Ovary (tissue), 7 donors: ENCODE measurements at regions not wholly inside any gene's neighbourhood (a gene's known extent, or its start where the extent isn't known, plus 50 kb on each side); places are given as distances from the start of the nearest gene placed in this dataset.

Experiments
- DNase-seq, 5 donors: peaks; one replicate each; pipeline ENCODE4 v3.0.0-alpha.2; 2019 to 2020
- H3K27ac ChIP-seq, 2 donors: fragments of 200-600 bp; one replicate each; pipeline versions ENCODE4 v1.5.1 to v1.8.0; 2019 to 2022
- H3K27me3 ChIP-seq: fragments of 200-600 bp; one replicate; pipeline ENCODE4 v1.8.0; 2022
- H3K36me3 ChIP-seq: fragments of 200-600 bp; sonication (generic); one replicate; pipeline ENCODE4 v1.5.1; 2019
- H3K4me1 ChIP-seq: one replicate; pipeline ENCODE4 v1.8.1; 2013; ENCODE audit warnings: mild to moderate bottlenecking, moderate library complexity; ENCODE audit not compliant: insufficient read depth
- H3K4me3 ChIP-seq: fragments of 200-600 bp; sonication (generic); one replicate; pipeline ENCODE4 v1.5.1; 2017
- H3K9me3 ChIP-seq, 2 donors: fragments of 200-600 bp in 1 of 2; sonication (generic) in 1 of 2; one replicate each; pipeline versions ENCODE4 v1.5.1 to v1.8.1; 2013 to 2019; ENCODE audit warnings: mild to moderate bottlenecking in 1 of 2, moderate library complexity in 1 of 2
- CTCF ChIP-seq, 3 donors: fragments of 450-650 bp in 2 of 3; fragments of 200-600 bp in 1 of 3; IDR thresholded peaks; one replicate each; pipeline versions ENCODE4 v1.5.1 to v1.8.0; 2016 to 2022; ENCODE audit warnings: antibody characterized with exemption in 3 of 3, mild to moderate bottlenecking in 1 of 3
- EP300 ChIP-seq: sonication (generic); formaldehyde crosslinking; IDR thresholded peaks from one replicate; pipeline ENCODE4 v1.6.1; 2017; ENCODE audit warnings: antibody characterized with exemption
- POLR2A ChIP-seq: fragments of 450-650 bp; IDR thresholded peaks from one replicate; pipeline ENCODE4 v1.6.1; 2017; ENCODE audit warnings: antibody characterized with exemption, mild to moderate bottlenecking, moderate library complexity
- WGBS, 3 donors: extraction: QIAGEN DNeasy Blood & Tissue Kit in 1 of 3; methylation state at CpG; one replicate each; pipeline versions ENCODE4 v1.1.5 to v1.1.7; 2013 to 2017; 5-methylcytosine and 5-hydroxymethylcytosine counted together
- intact Hi-C, 4 donors: fragments of 100-400 bp; cut with DNase I; formaldehyde crosslinking; loops; one replicate each; pipeline versions ENCODE4 v1.11.0 to v1.15.1; 2022 to 2023
- donor health status: DM: no; HTN: no; CAD: no; lungs with moderate emphysema.
- donor health status: DM: no; HTN: no; CAD: no.
- donor health status: Bipolar disorder and iron deficiency.
- donor health status: DM: no; HTN: no; CAD: no.
- donor health status: DM: yes; HTN: yes; CAD: no.

DNA sequence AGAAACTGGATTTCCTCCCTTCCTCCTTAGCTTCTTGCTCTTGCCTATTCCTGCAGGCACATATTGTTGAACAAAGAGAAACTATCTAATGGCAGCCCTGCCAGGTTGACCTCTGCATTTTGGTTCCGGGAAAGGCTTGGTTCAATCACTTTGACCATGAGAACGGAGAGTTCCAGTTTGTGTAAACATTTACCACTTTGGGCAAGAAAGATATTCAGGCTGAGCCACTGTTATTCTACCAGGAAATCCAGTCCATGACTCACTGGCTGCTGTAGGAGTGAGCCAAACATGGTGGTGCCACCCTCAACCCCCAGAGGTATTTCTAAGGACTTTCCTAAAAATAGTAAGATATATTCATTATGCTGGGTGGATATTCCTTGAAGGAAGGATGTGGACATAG is 242.2 kb upstream of the OR4E1 start:
- 25 to 63% (median 38%) methylated on average over 2 of the region's 2 CpGs for WGBS, 3 donors
- no peak for TF ChIP-seq POLR2A
- TF ChIP-seq EP300: no peak
- TF ChIP-seq CTCF (IDR thresholded peaks at IDR 0.05): no peak
- H3K36me3 ChIP-seq: no peaks in the 10 kb centered on the region
- no peak overlapping the region for H3K4me3 ChIP-seq
- no peaks in the 10 kb centered on the region for H3K27me3 ChIP-seq
- no peak overlapping the region for H3K27ac ChIP-seq
- no peak for DNase-seq
- H3K9me3 ChIP-seq: no peaks in the 10 kb centered on the region
- intact Hi-C loops: no loop called here
- no peaks in the 10 kb centered on the region for H3K4me1 ChIP-seq

GRCh38 chr14:21913759-21914158 is 240.1 kb upstream of the OR4E1 start:
- no peaks in the 10 kb centered on the region for H3K36me3 ChIP-seq
- intact Hi-C loops: no loop called here
- TF ChIP-seq POLR2A (no peak), CTCF (IDR thresholded peaks at IDR 0.05) (no peak), EP300 (no peak)
- no peak for DNase-seq
- WGBS, 3 donors: 9 to 10% (median 10%) methylated on average over 6 of the region's 6 CpGs
- H3K27ac ChIP-seq: no peak overlapping the region
- no peaks in the 10 kb centered on the region for H3K27me3 ChIP-seq
- H3K4me3 ChIP-seq: no peak overlapping the region
- H3K4me1 ChIP-seq: no peaks in the 10 kb centered on the region
- H3K9me3 ChIP-seq: no peaks in the 10 kb centered on the region

- no peak for TF ChIP-seq CTCF (IDR thresholded peaks at IDR 0.05)
- no peak for TF ChIP-seq EP300
- TF ChIP-seq POLR2A: no peak
- no peaks in the 10 kb centered on the region for H3K9me3 ChIP-seq
- no peak overlapping the region for H3K27ac ChIP-seq
- 50 to 57% (median 57%) methylated on average over 3 of the region's 3 CpGs for WGBS, 3 donors
- no peaks in the 10 kb centered on the region for H3K36me3 ChIP-seq
- no peaks in the 10 kb centered on the region for H3K27me3 ChIP-seq
- DNase-seq: no peak
- intact Hi-C loops: no loop called here
- no peak overlapping the region for H3K4me3 ChIP-seq
- no peaks in the 10 kb centered on the region for H3K4me1 ChIP-seq
Observed at GRCh38 chr14:21912367-21912766, 238.7 kb upstream of the OR4E1 start.

DNA sequence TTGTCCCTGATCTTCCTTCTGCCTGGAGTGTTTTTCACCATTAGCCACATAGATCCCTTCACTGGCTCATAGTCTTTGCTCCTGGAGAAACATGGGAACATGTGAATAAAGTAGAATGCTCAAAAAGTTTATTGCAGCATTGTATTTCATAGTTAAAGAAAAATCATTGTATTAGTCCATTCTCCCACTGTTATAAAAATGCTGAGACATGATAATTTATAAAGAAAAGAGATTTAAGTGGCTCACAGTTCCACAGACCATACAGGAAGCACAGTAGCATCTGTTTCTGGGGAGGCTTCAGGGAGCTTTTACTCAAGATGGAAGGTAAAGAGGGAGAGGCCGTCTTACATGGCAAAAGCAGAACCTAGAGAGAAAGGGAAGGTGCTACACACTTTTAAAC is 238.3 kb upstream of the OR4E1 start:
- DNase-seq: no peak
- H3K4me1 ChIP-seq: no peaks in the 10 kb centered on the region
- no peaks in the 10 kb centered on the region for H3K9me3 ChIP-seq
- no peaks in the 10 kb centered on the region for H3K27me3 ChIP-seq
- H3K4me3 ChIP-seq: no peak overlapping the region
- intact Hi-C loops: no loop called here
- no peak overlapping the region for H3K27ac ChIP-seq
- WGBS, 3 donors: 61 to 77% (median 63%) methylated on average over 1 of the region's 1 CpG
- no peak for TF ChIP-seq POLR2A
- no peak for TF ChIP-seq CTCF (IDR thresholded peaks at IDR 0.05)
- TF ChIP-seq EP300: no peak
- H3K36me3 ChIP-seq: no peaks in the 10 kb centered on the region

DNA sequence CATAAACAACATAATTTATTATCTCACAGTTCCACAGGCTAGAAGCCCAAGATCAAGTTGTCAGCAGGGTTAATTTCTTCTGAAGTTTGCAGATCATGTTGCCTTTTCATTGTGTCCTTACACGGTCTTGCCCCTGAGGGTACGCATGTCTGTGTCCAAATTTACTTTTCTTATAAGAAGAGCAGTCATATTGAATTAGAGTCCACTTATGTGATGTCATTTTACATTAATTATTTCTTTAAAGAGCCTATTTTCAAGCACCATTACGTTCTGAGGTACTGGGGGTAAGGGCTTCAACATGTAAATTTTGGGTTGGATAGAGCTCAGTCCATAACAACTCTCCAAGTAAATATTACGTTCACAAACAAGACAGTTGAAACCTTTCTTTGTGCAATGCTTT is 236.6 kb upstream of the OR4E1 start:
- DNase-seq: no peak

More for the DNA sequence above, 236.6 kb upstream of the OR4E1 start:
- 35 to 42% (median 40%) methylated on average over 4 of the region's 4 CpGs for WGBS, 3 donors
- Histone ChIP-seq H3K27me3 (no peaks in the 10 kb centered on the region), H3K27ac (no peak overlapping the region), H3K36me3 (no peaks in the 10 kb centered on the region), H3K9me3 (no peaks in the 10 kb centered on the region), H3K4me1 (no peaks in the 10 kb centered on the region), H3K4me3 (no peak overlapping the region)
- intact Hi-C loops: no loop called here
- TF ChIP-seq POLR2A: no peak
- TF ChIP-seq CTCF (IDR thresholded peaks at IDR 0.05): no peak
- TF ChIP-seq EP300: no peak
